ENCODE measurements at regions not wholly inside any gene's neighbourhood (a gene's known extent, or its start where the extent isn't known, plus 50 kb on each side); places are given as distances from the start of the nearest gene placed in this dataset.

- TF ChIP-seq, protein P1, sequence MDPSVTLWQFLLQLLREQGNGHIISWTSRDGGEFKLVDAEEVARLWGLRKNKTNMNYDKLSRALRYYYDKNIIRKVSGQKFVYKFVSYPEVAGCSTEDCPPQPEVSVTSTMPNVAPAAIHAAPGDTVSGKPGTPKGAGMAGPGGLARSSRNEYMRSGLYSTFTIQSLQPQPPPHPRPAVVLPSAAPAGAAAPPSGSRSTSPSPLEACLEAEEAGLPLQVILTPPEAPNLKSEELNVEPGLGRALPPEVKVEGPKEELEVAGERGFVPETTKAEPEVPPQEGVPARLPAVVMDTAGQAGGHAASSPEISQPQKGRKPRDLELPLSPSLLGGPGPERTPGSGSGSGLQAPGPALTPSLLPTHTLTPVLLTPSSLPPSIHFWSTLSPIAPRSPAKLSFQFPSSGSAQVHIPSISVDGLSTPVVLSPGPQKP (IDR thresholded peaks at IDR 0.05; ENCODE audit: borderline replicate concordance, low read depth, low read length): no peak
- TF ChIP-seq RAD21 (IDR thresholded peaks at IDR 0.05; ENCODE audit: low read length): peak; percentile 39; the same call in 1 of the 2 replicates
- TF ChIP-seq MAFK (IDR thresholded peaks at IDR 0.05; ENCODE audit: low read depth, low read length): no peak
- peak; percentile 53 for TF ChIP-seq BHLHE40 (IDR thresholded peaks at IDR 0.05; ENCODE audit: low read depth, low read length)
- no peak for TF ChIP-seq CHD1 (IDR thresholded peaks at IDR 0.05; ENCODE audit: low read depth, low read length)
Observed at GRCh38 chr7:46930366-46930765, 651.5 kb downstream of the TNS3 start (continued).

GRCh38 chr7:46929359-46929758 is 652.6 kb downstream of the TNS3 start:
- no peak overlapping the region for H2BK15ac ChIP-seq (ENCODE audit: low read depth, low read length)
- H2BK5ac ChIP-seq (ENCODE audit: low read depth, low read length, poor library complexity, severe bottlenecking): no peak overlapping the region
- no peak overlapping the region for H4K8ac ChIP-seq (ENCODE audit: low read depth in 2 of 2, low read length in 2 of 2)
- H3K79me1 ChIP-seq (ENCODE audit: low read depth in 1 of 2, low read length in 2 of 2): no peaks in the 10 kb centered on the region
- H3K14ac ChIP-seq (replicated peaks; ENCODE audit: low read depth, low read length): no peak overlapping the region
- H2AK9ac ChIP-seq (replicated peaks; ENCODE audit: low read depth, low read length, poor library complexity): no peak overlapping the region
- no peak overlapping the region for H2BK120ac ChIP-seq (ENCODE audit: low read depth, low read length)
- DNase-seq (no peak), ATAC-seq (ENCODE audit: low read depth) (no peak)
- H3K56ac ChIP-seq (ENCODE audit: extremely low read depth, insufficient read depth, low read length): no peak overlapping the region
- POLR2A ChIA-PET (ENCODE audit: unreplicated experiment): no interaction called here
- dilution Hi-C loops (cut with HindIII; ENCODE audit: low sequenced_read_pairs, unreplicated experiment) (no loop called here), intact Hi-C loops (cut with micrococcal nuclease) (no loop called here), in situ Hi-C loops (cut with MboI; ENCODE audit: low sequenced_read_pairs) (loop anchor here (25.0 kb wide), 1 partner anchor 1017 kb away; the partner anchor contains the start of gene IGFBP3)
- H2AK5ac ChIP-seq (ENCODE audit: low read depth, low read length): no peak overlapping the region
- TF ChIP-seq RFX5 (IDR thresholded peaks at IDR 0.05; ENCODE audit: low read depth, low read length): no peak
- no peak overlapping the region for H2BK20ac ChIP-seq (ENCODE audit: low read depth, low read length)
- H3K9me3 ChIP-seq (ENCODE audit: control insufficient read depth, insufficient read depth, low read length): no peaks in the 10 kb centered on the region
- no peak overlapping the region for H3K4me2 ChIP-seq (ENCODE audit: low read depth, low read length)
- peaks cover 6% of the 10 kb centered on the region for H3K9me1 ChIP-seq (ENCODE audit: insufficient read depth, low read length)
- H3K4me3 ChIP-seq (ENCODE audit: insufficient read depth, low read depth, low read length): no peak overlapping the region
- H2AFZ ChIP-seq (replicated peaks; ENCODE audit: low read length, poor library complexity): no peak overlapping the region
- no peak overlapping the region for H3K4ac ChIP-seq (ENCODE audit: low read depth, low read length)
- peaks cover 12% of the 10 kb centered on the region for H3K4me1 ChIP-seq (ENCODE audit: control insufficient read depth, insufficient read depth, low read length)
- no peaks in the 10 kb centered on the region for H4K20me1 ChIP-seq (ENCODE audit: insufficient read depth, low read length)
- no TSS peak for BruUV-seq (replicated peaks)
- H3K18ac ChIP-seq (ENCODE audit: low read depth, low read length): no peak overlapping the region
- H3K23ac ChIP-seq (ENCODE audit: low read depth, low read length): no peak overlapping the region
- no peak overlapping the region for H3K9ac ChIP-seq (ENCODE audit: low read depth, low read length)
- H3K27me3 ChIP-seq (ENCODE audit: control insufficient read depth, insufficient read depth, low read length): no peaks in the 10 kb centered on the region
- no peak overlapping the region for H4K5ac ChIP-seq (ENCODE audit: low read depth, low read length)
- CTCF ChIA-PET: interaction anchor here (0.6 to 1.8 kb wide), 2 partner anchors 379 to 1007 kb away, joined by 3 to 5 read pairs; no protein-coding TSS in a partner anchor
- no peaks in the 10 kb centered on the region for H3K36me3 ChIP-seq (ENCODE audit: control insufficient read depth, insufficient read depth, low read length)
- H4K91ac ChIP-seq (ENCODE audit: insufficient read depth, low read depth, low read length): no peak overlapping the region
- H3K27ac ChIP-seq (ENCODE audit: insufficient read depth, low read length): no peak overlapping the region

All from IMR-90 (cell line).